ENCODE measurements at regions not wholly inside any gene's neighbourhood (a gene's known extent, or its start where the extent isn't known, plus 50 kb on each side); places are given as distances from the start of the nearest gene placed in this dataset.

GRCh38 chr10:130761032-130761575 is 550.4 kb downstream of the TCERG1L start:
- in situ Hi-C loops (cut with MboI), result no loop called here
- TF ChIP-seq EZH2 (IDR thresholded peaks at IDR 0.05; ENCODE audit: insufficient read depth, poor library complexity, severe bottlenecking) (no peak), EZH2phosphoT487 (IDR thresholded peaks at IDR 0.05; ENCODE audit: insufficient read depth, low read depth) (no peak)
- H3K9me3 ChIP-seq (ENCODE audit: low read depth), result no peaks in the 10 kb centered on the region

GRCh38 chr10:130761788-130762301 is 549.7 kb downstream of the TCERG1L start:
- Histone ChIP-seq H3K9ac (no peak overlapping the region), H3K9me3 (ENCODE audit: low read depth) (no peaks in the 10 kb centered on the region), H2AFZ (no peak overlapping the region), H3K4me1 (ENCODE audit: insufficient read depth) (no peaks in the 10 kb centered on the region), H3K4me2 (ENCODE audit: unreplicated experiment) (no peak overlapping the region), H3K79me2 (ENCODE audit: insufficient read depth) (no peaks in the 10 kb centered on the region), H3K9me2 (ENCODE audit: insufficient read depth) (no peaks in the 10 kb centered on the region), H3K36me3 (ENCODE audit: low read depth) (no peaks in the 10 kb centered on the region), H3K4me3 (no peak overlapping the region), H4K20me1 (ENCODE audit: insufficient read depth) (no peaks in the 10 kb centered on the region), H3K27me3 (replicated peaks; ENCODE audit: insufficient read depth) (no peaks in the 10 kb centered on the region), H3K27ac (no peak overlapping the region), H3F3A (ENCODE audit: insufficient read depth) (no peaks in the 10 kb centered on the region)
- in situ Hi-C loops (cut with MboI), result no loop called here
- 7 to 13% methylated on average over 13 of the region's 13 CpGs for WGBS, 2 experiments (ENCODE audit: low coverage in 1 of 2, low lambda C conversion rate in 2 of 2, missing lambda C conversion rate in 2 of 2)
- TF ChIP-seq EZH2 (IDR thresholded peaks at IDR 0.05; ENCODE audit: insufficient read depth, poor library complexity, severe bottlenecking), result no peak
- TF ChIP-seq EZH2phosphoT487 (IDR thresholded peaks at IDR 0.05; ENCODE audit: insufficient read depth, low read depth), result no peak
- DNase-seq, result no peak

More at GRCh38 chr10:130761032-130761575, 550.4 kb downstream of the TCERG1L start:
- Histone ChIP-seq H3K27ac (no peak overlapping the region), H2AFZ (no peak overlapping the region), H3K9ac (no peak overlapping the region), H3K27me3 (replicated peaks; ENCODE audit: insufficient read depth) (no peaks in the 10 kb centered on the region), H4K20me1 (ENCODE audit: insufficient read depth) (no peaks in the 10 kb centered on the region), H3K4me3 (no peak overlapping the region), H3K79me2 (ENCODE audit: insufficient read depth) (no peaks in the 10 kb centered on the region), H3K4me2 (ENCODE audit: unreplicated experiment) (no peak overlapping the region), H3K4me1 (ENCODE audit: insufficient read depth) (no peaks in the 10 kb centered on the region), H3F3A (ENCODE audit: insufficient read depth) (no peaks in the 10 kb centered on the region), H3K36me3 (ENCODE audit: low read depth) (no peaks in the 10 kb centered on the region), H3K9me2 (ENCODE audit: insufficient read depth) (no peaks in the 10 kb centered on the region)
- DNase-seq, result no peak
- WGBS, 2 experiments (ENCODE audit: low coverage in 1 of 2, low lambda C conversion rate in 2 of 2, missing lambda C conversion rate in 2 of 2), result 11 to 12% methylated on average over 5 to 6 of the region's 6 CpGs

GRCh38 chr10:130762491-130762890 is 549.0 kb downstream of the TCERG1L start:
- H3K9me2 ChIP-seq (ENCODE audit: insufficient read depth), result no peaks in the 10 kb centered on the region
- H3K27me3 ChIP-seq (replicated peaks; ENCODE audit: insufficient read depth), result no peaks in the 10 kb centered on the region
- no peaks in the 10 kb centered on the region for H3K79me2 ChIP-seq (ENCODE audit: insufficient read depth)
- H3K9me3 ChIP-seq (ENCODE audit: low read depth), result no peaks in the 10 kb centered on the region
- H3K4me2 ChIP-seq (ENCODE audit: unreplicated experiment), result no peak overlapping the region
- H3K9ac ChIP-seq, result no peak overlapping the region
- H3K4me3 ChIP-seq, result no peak overlapping the region
- no peak for DNase-seq
- 20 to 27% methylated on average over 6 of the region's 6 CpGs for WGBS, 2 experiments (ENCODE audit: low coverage in 1 of 2, low lambda C conversion rate in 2 of 2, missing lambda C conversion rate in 2 of 2)
- H4K20me1 ChIP-seq (ENCODE audit: insufficient read depth), result no peaks in the 10 kb centered on the region
- no peaks in the 10 kb centered on the region for H3K36me3 ChIP-seq (ENCODE audit: low read depth)
- TF ChIP-seq EZH2phosphoT487 (IDR thresholded peaks at IDR 0.05; ENCODE audit: insufficient read depth, low read depth), result no peak
- TF ChIP-seq EZH2 (IDR thresholded peaks at IDR 0.05; ENCODE audit: insufficient read depth, poor library complexity, severe bottlenecking), result no peak
- in situ Hi-C loops (cut with MboI), result no loop called here
- H3K27ac ChIP-seq, result no peak overlapping the region
- no peak overlapping the region for H2AFZ ChIP-seq
- no peaks in the 10 kb centered on the region for H3K4me1 ChIP-seq (ENCODE audit: insufficient read depth)
- no peaks in the 10 kb centered on the region for H3F3A ChIP-seq (ENCODE audit: insufficient read depth)

GRCh38 chr10:130763071-130763470 is 548.5 kb downstream of the TCERG1L start:
- Histone ChIP-seq H3K9me3 (ENCODE audit: low read depth) (no peaks in the 10 kb centered on the region), H3K4me3 (no peak overlapping the region), H2AFZ (no peak overlapping the region), H4K20me1 (ENCODE audit: insufficient read depth) (no peaks in the 10 kb centered on the region), H3K36me3 (ENCODE audit: low read depth) (no peaks in the 10 kb centered on the region), H3K79me2 (ENCODE audit: insufficient read depth) (no peaks in the 10 kb centered on the region), H3K27me3 (replicated peaks; ENCODE audit: insufficient read depth) (no peaks in the 10 kb centered on the region), H3K4me1 (ENCODE audit: insufficient read depth) (no peaks in the 10 kb centered on the region), H3F3A (ENCODE audit: insufficient read depth) (no peaks in the 10 kb centered on the region), H3K27ac (no peak overlapping the region), H3K4me2 (ENCODE audit: unreplicated experiment) (no peak overlapping the region), H3K9ac (no peak overlapping the region), H3K9me2 (ENCODE audit: insufficient read depth) (no peaks in the 10 kb centered on the region)
- 22 to 32% methylated on average over 6 of the region's 6 CpGs for WGBS, 2 experiments (ENCODE audit: low coverage in 1 of 2, low lambda C conversion rate in 2 of 2, missing lambda C conversion rate in 2 of 2)
- TF ChIP-seq EZH2phosphoT487 (IDR thresholded peaks at IDR 0.05; ENCODE audit: insufficient read depth, low read depth) (no peak), EZH2 (IDR thresholded peaks at IDR 0.05; ENCODE audit: insufficient read depth, poor library complexity, severe bottlenecking) (no peak)
- DNase-seq, result no peak
- in situ Hi-C loops (cut with MboI), result no loop called here

Measured in GM23248 (cell line).